ENCODE measurements at regions not wholly inside any gene's neighbourhood (a gene's known extent, or its start where the extent isn't known, plus 50 kb on each side); places are given as distances from the start of the nearest gene placed in this dataset.

GRCh38 chr9:79447762-79448161, 124.0 kb upstream of the TLE4 start:
- H3K4me3 ChIP-seq, result no peak overlapping the region
- TF ChIP-seq CTCF (IDR thresholded peaks at IDR 0.05 in 4 of 5, conservative IDR thresholded peaks at IDR 0.05 in 1 of 5) (no peak), POLR2A (IDR thresholded peaks at IDR 0.05) (no peak)
- no peak overlapping the region for H3K27ac ChIP-seq
- no peaks in the 10 kb centered on the region for H3K9me3 ChIP-seq
- in situ Hi-C loops (cut with MboI; ENCODE audit: low sequenced_read_pairs in 4 of 4) (loop anchor here in 1 of 4 donors (25.0 kb wide), 1 partner anchor 90 kb away; no protein-coding TSS in a partner anchor), intact Hi-C loops (cut with DNase I; ENCODE audit: low total_unique reads) (no loop called here)
- no peaks in the 10 kb centered on the region for H3K4me1 ChIP-seq
- DNase-seq (no peak), ATAC-seq (no peak)
- no peaks in the 10 kb centered on the region for H3K36me3 ChIP-seq
- H3K27me3 ChIP-seq, result no peaks in the 10 kb centered on the region

GRCh38 chr9:79452265-79452664, 119.5 kb upstream of the TLE4 start:
- Histone ChIP-seq H3K27ac (no peak overlapping the region), H3K36me3 (no peaks in the 10 kb centered on the region), H3K4me1 (no peaks in the 10 kb centered on the region), H3K27me3 (no peaks in the 10 kb centered on the region), H3K9me3 (no peaks in the 10 kb centered on the region), H3K4me3 (no peak overlapping the region)
- in situ Hi-C loops (cut with MboI; ENCODE audit: low sequenced_read_pairs in 4 of 4) (no loop called here), intact Hi-C loops (cut with DNase I; ENCODE audit: low total_unique reads) (no loop called here)
- DNase-seq (no peak), ATAC-seq (no peak)
- TF ChIP-seq POLR2A (IDR thresholded peaks at IDR 0.05) (no peak), CTCF (IDR thresholded peaks at IDR 0.05 in 4 of 5, conservative IDR thresholded peaks at IDR 0.05 in 1 of 5) (no peak)

GRCh38 chr9:79461712-79462111, 110.1 kb upstream of the TLE4 start:
- no peaks in the 10 kb centered on the region for H3K36me3 ChIP-seq
- H3K9me3 ChIP-seq, result no peaks in the 10 kb centered on the region
- ATAC-seq (no peak), DNase-seq (no peak)
- no peak overlapping the region for H3K4me3 ChIP-seq
- intact Hi-C loops (cut with DNase I; ENCODE audit: low total_unique reads), result no loop called here
- no peak overlapping the region for H3K27ac ChIP-seq
- no peak for TF ChIP-seq CTCF (IDR thresholded peaks at IDR 0.05 in 4 of 5, conservative IDR thresholded peaks at IDR 0.05 in 1 of 5)
- no peak for TF ChIP-seq POLR2A (IDR thresholded peaks at IDR 0.05)
- H3K27me3 ChIP-seq, result no peaks in the 10 kb centered on the region
- in situ Hi-C loops (cut with MboI; ENCODE audit: low sequenced_read_pairs in 4 of 4), result no loop called here
- no peaks in the 10 kb centered on the region for H3K4me1 ChIP-seq

- H3K4me1 ChIP-seq, result no peaks in the 10 kb centered on the region
- H3K27me3 ChIP-seq, result no peaks in the 10 kb centered on the region
- H3K4me3 ChIP-seq, result no peak overlapping the region
- DNase-seq, result no peak
- in situ Hi-C loops (cut with MboI; ENCODE audit: low sequenced_read_pairs in 4 of 4), result no loop called here
- ATAC-seq, result no peak
- no peak overlapping the region for H3K27ac ChIP-seq
- intact Hi-C loops (cut with DNase I; ENCODE audit: low total_unique reads), result no loop called here
- H3K9me3 ChIP-seq, result no peaks in the 10 kb centered on the region
- TF ChIP-seq POLR2A (IDR thresholded peaks at IDR 0.05) (no peak), CTCF (IDR thresholded peaks at IDR 0.05 in 4 of 5, conservative IDR thresholded peaks at IDR 0.05 in 1 of 5) (no peak)
- H3K36me3 ChIP-seq, result no peaks in the 10 kb centered on the region
These were observed 106.6 kb upstream of the TLE4 start for GRCh38 chr9:79465156-79465555.

- no peak for ATAC-seq
- Histone ChIP-seq H3K27me3 (no peaks in the 10 kb centered on the region), H3K27ac (no peak overlapping the region), H3K36me3 (no peaks in the 10 kb centered on the region), H3K4me1 (no peaks in the 10 kb centered on the region), H3K4me3 (no peak overlapping the region), H3K9me3 (no peaks in the 10 kb centered on the region)
- no peak for DNase-seq
- in situ Hi-C loops (cut with MboI; ENCODE audit: low sequenced_read_pairs in 4 of 4), result no loop called here
- intact Hi-C loops (cut with DNase I; ENCODE audit: low total_unique reads), result no loop called here
- no peak for TF ChIP-seq POLR2A (IDR thresholded peaks at IDR 0.05)
- no peak for TF ChIP-seq CTCF (IDR thresholded peaks at IDR 0.05 in 4 of 5, conservative IDR thresholded peaks at IDR 0.05 in 1 of 5)
These were observed 102.6 kb upstream of the TLE4 start for GRCh38 chr9:79469164-79469563.

All from gastrocnemius medialis (tissue), 4 donors.